ENCODE measurements at regions not wholly inside any gene's neighbourhood (a gene's known extent, or its start where the extent isn't known, plus 50 kb on each side); places are given as distances from the start of the nearest gene placed in this dataset.
A peak's percentile ranks its signal among the peaks of the same experiment; 100 is the strongest.

GRCh38 chr11:129637983-129638776, 177.5 kb upstream of the TMEM45B start:
- Histone ChIP-seq H3K4me1 (no peaks in the 10 kb centered on the region), H3K4me3 (no peak overlapping the region), H3K9me3 (no peaks in the 10 kb centered on the region), H3K27me3 (no peaks in the 10 kb centered on the region), H3K36me3 (no peaks in the 10 kb centered on the region), H3K27ac (no peak overlapping the region)
- intact Hi-C loops (cut with DNase I): no loop called here
- ATAC-seq: no peak
- DNase-seq: no peak
- TF ChIP-seq, protein P1, sequence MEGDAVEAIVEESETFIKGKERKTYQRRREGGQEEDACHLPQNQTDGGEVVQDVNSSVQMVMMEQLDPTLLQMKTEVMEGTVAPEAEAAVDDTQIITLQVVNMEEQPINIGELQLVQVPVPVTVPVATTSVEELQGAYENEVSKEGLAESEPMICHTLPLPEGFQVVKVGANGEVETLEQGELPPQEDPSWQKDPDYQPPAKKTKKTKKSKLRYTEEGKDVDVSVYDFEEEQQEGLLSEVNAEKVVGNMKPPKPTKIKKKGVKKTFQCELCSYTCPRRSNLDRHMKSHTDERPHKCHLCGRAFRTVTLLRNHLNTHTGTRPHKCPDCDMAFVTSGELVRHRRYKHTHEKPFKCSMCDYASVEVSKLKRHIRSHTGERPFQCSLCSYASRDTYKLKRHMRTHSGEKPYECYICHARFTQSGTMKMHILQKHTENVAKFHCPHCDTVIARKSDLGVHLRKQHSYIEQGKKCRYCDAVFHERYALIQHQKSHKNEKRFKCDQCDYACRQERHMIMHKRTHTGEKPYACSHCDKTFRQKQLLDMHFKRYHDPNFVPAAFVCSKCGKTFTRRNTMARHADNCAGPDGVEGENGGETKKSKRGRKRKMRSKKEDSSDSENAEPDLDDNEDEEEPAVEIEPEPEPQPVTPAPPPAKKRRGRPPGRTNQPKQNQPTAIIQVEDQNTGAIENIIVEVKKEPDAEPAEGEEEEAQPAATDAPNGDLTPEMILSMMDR (IDR thresholded peaks at IDR 0.05): no peak

DNA sequence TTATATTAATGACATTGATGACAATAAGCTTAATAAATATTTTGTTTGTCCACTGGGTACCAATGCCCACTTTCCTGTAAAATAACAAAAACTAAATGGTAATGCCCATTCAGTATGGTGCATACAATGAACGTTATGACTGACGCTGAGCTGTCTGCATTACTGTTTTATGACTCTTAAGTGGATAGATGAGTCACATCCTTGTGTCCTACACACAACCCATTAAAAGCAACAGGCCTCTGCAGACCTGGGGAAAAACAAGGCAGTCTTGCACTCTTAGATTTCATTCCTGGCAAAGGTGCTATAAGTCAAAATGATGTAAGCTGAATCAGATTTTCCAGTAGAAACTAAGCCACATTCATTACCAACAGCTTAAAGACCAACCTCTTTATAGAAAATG, 176.3 kb upstream of the TMEM45B start:
- Histone ChIP-seq H3K27ac (no peak overlapping the region), H3K27me3 (no peaks in the 10 kb centered on the region), H3K4me1 (no peaks in the 10 kb centered on the region), H3K4me3 (no peak overlapping the region), H3K9me3 (no peaks in the 10 kb centered on the region), H3K36me3 (no peaks in the 10 kb centered on the region)
- TF ChIP-seq, protein P1 (IDR thresholded peaks at IDR 0.05): no peak
- intact Hi-C loops (cut with DNase I): no loop called here
- DNase-seq: no peak
- ATAC-seq: no peak

DNA sequence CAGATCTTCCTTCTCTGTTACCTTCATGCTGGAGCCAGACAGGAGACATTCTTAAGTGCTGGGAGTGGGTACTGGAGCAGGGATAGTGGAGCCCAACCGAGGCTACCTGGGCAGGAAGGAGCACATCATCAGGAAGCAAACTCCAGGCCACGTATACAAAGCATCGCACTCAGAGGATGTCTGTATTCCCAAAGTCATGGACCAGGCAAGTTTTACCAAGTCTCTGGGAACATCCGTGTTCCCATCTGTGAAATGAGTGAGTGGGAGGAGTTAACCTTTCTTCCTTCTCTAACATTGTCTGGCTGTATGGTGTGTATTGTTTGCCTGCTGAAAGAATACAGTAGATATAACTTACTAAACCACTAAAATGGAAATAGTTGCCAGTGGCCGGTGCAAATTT, 175.0 kb upstream of the TMEM45B start:
- TF ChIP-seq, protein P1 (IDR thresholded peaks at IDR 0.05): no peak
- H3K27me3 ChIP-seq: no peaks in the 10 kb centered on the region
- no peaks in the 10 kb centered on the region for H3K36me3 ChIP-seq
- H3K4me3 ChIP-seq: no peak overlapping the region
- no peak for DNase-seq
- intact Hi-C loops (cut with DNase I): no loop called here
- no peak overlapping the region for H3K27ac ChIP-seq
- no peaks in the 10 kb centered on the region for H3K9me3 ChIP-seq
- no peaks in the 10 kb centered on the region for H3K4me1 ChIP-seq
- ATAC-seq: no peak

DNA sequence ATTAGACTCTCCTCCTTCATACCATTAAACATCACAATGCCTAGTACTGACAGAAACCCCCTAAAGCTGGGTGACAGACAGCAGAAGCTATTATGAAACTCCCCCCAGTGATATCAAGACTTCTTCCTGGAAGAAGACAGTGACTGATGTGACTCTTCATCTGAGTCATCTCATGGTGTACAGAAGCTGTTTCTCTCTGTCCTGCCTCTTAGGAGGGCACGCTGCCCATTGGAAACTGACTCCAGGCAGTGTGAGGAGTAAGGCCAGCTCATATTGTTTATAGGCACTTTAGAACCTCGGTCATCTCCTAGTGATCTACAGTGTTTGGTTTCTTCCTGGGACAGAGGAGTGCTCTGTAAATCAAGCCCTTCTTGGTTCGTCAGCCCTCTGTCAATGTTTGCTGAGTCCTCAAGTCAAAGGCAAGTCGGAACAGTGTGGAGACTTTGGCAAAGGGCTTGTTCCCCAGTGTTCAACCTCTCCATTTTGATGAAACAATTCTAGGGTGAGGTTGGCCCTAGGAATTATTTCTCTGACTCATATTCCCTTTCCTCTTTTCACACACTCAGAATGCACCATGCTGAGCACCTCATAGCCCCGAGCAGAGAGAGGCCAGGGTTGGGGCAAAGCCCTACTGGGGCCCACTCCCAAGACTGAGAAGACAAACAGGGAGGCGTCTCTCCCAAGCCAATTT, 172.5 kb upstream of the TMEM45B start:
- H3K27me3 ChIP-seq: no peaks in the 10 kb centered on the region
- intact Hi-C loops (cut with DNase I): no loop called here
- no peaks in the 10 kb centered on the region for H3K4me1 ChIP-seq
- no peak overlapping the region for H3K27ac ChIP-seq
- H3K36me3 ChIP-seq: no peaks in the 10 kb centered on the region
- TF ChIP-seq, protein P1 (IDR thresholded peaks at IDR 0.05): no peak
- DNase-seq (no peak), ATAC-seq (peak; percentile 94)
- H3K9me3 ChIP-seq: no peaks in the 10 kb centered on the region
- no peak overlapping the region for H3K4me3 ChIP-seq

DNA sequence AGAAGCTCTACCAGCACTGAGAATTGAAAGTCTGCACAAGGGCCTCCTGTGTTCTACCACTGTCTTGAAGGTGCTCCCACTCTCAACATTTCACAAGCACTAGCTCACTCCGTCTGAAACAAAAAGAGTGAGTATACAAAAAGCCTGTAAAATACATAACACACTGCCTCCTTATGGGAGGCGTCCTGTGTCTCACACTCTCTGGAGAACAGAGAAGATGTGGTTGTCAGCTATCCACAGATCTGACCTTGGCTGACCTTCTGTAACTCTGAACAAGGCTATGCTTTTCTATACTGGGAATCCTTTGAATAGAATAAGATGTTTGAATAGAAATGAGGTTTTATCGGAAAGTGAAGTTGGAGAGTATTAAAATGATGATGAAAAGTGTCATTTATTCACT, 171.3 kb upstream of the TMEM45B start:
- ATAC-seq: no peak
- no peak overlapping the region for H3K4me3 ChIP-seq
- no peaks in the 10 kb centered on the region for H3K4me1 ChIP-seq
- DNase-seq: no peak
- TF ChIP-seq, protein P1 (IDR thresholded peaks at IDR 0.05): no peak
- H3K27me3 ChIP-seq: no peaks in the 10 kb centered on the region
- H3K9me3 ChIP-seq: no peaks in the 10 kb centered on the region
- no peaks in the 10 kb centered on the region for H3K36me3 ChIP-seq
- H3K27ac ChIP-seq: no peak overlapping the region
- intact Hi-C loops (cut with DNase I): no loop called here

All from upper lobe of right lung (tissue), 1 donor.